Activated CD4-positive, alpha-beta T cell treated with anti-CD3 and anti-CD28 coated beads for 36 hours (primary cell): ENCODE measurements at regions not wholly inside any gene's neighbourhood (a gene's known extent, or its start where the extent isn't known, plus 50 kb on each side); places are given as distances from the start of the nearest gene placed in this dataset.

ENCODE experiments used
- ATAC-seq: fragments of 200-7000 bp; cut with Tn5 transposase; one replicate; pipeline ENCODE4 v1.10.0; 2021; ENCODE audit warnings: mild to moderate bottlenecking, moderate library complexity
- CTCF ChIA-PET: fragments of 350-600 bp; sonication (Branson Sonifier 250); formaldehyde crosslinking; loops from one replicate; lab custom pipeline; 2021; ENCODE audit warnings: antibody characterized with exemption; lab: Charles Lee
- POLR2A ChIA-PET: fragments of 350-600 bp; sonication (Branson Sonifier 250); formaldehyde crosslinking; loops from one replicate; lab custom pipeline; 2021; ENCODE audit warnings: antibody characterized with exemption, inconsistent platforms; lab: Charles Lee
- DNase-seq: peaks from one replicate; pipeline ENCODE4 v3.0.0-alpha.2; 2020
- H3K27ac Mint-ChIP-seq: one replicate; pipeline ENCODE4 v1.8.0; 2021; ENCODE audit warnings: mixed read lengths
- H3K27me3 Mint-ChIP-seq: one replicate; pipeline ENCODE4 v1.8.0; 2021; ENCODE audit warnings: mixed read lengths
- H3K36me3 Mint-ChIP-seq: one replicate; pipeline ENCODE4 v1.8.0; 2021; ENCODE audit warnings: low read depth, mixed read lengths
- H3K4me1 Mint-ChIP-seq: one replicate; pipeline ENCODE4 v1.8.0; 2021; ENCODE audit warnings: mixed read lengths
- H3K4me3 Mint-ChIP-seq: one replicate; pipeline ENCODE4 v1.8.0; 2021; ENCODE audit warnings: mild to moderate bottlenecking, moderate library complexity, mixed read lengths
- H3K9me3 Mint-ChIP-seq: one replicate; pipeline ENCODE4 v1.8.0; 2021; ENCODE audit warnings: low read depth, mixed read lengths
- intact Hi-C, 2 experiments: fragments of 100-400 bp; cut with DNase I in 1 of 2; cut with micrococcal nuclease in 1 of 2; formaldehyde crosslinking; loops; one replicate each; pipeline versions ENCODE4 v1.14.2 to v1.15.1; 2022 to 2024; cut with DNase I, micrococcal nuclease

GRCh38 chr13:103772576-103772975, 706.4 kb upstream of the SLC10A2 start:
- ChIA-PET POLR2A (no interaction called here), CTCF (interaction anchor here (0.7 kb wide), 1 partner anchor 716 kb away, joined by 3 read pairs; no protein-coding TSS in a partner anchor)
- no peak for ATAC-seq
- H3K4me3 Mint-ChIP-seq: no peak overlapping the region
- H3K36me3 Mint-ChIP-seq: no peaks in the 10 kb centered on the region
- intact Hi-C loops: no loop called here
- DNase-seq: no peak
- H3K27me3 Mint-ChIP-seq: no peaks in the 10 kb centered on the region
- H3K9me3 Mint-ChIP-seq: peaks cover 5% of the 10 kb centered on the region
- H3K27ac Mint-ChIP-seq: no peak overlapping the region
- no peaks in the 10 kb centered on the region for H3K4me1 Mint-ChIP-seq

GRCh38 chr13:103762523-103762922, 696.3 kb upstream of the SLC10A2 start:
- CTCF ChIA-PET: no interaction called here
- Mint-ChIP-seq H3K9me3 (peaks cover 3% of the 10 kb centered on the region), H3K4me3 (no peak overlapping the region), H3K27ac (no peak overlapping the region), H3K36me3 (no peaks in the 10 kb centered on the region), H3K4me1 (no peaks in the 10 kb centered on the region), H3K27me3 (no peaks in the 10 kb centered on the region)
- no peak for DNase-seq
- POLR2A ChIA-PET: no interaction called here
- no peak for ATAC-seq
- intact Hi-C loops: no loop called here

GRCh38 chr13:103759361-103759760, 693.1 kb upstream of the SLC10A2 start:
- DNase-seq (no peak), ATAC-seq (no peak)
- Mint-ChIP-seq H3K9me3 (peaks cover 2% of the 10 kb centered on the region), H3K27ac (no peak overlapping the region), H3K27me3 (no peaks in the 10 kb centered on the region), H3K36me3 (no peaks in the 10 kb centered on the region), H3K4me3 (no peak overlapping the region), H3K4me1 (no peaks in the 10 kb centered on the region)
- ChIA-PET CTCF (no interaction called here), POLR2A (no interaction called here)
- intact Hi-C loops: no loop called here

- DNase-seq: no peak
- intact Hi-C loops: no loop called here
- no peak for ATAC-seq
- Mint-ChIP-seq H3K4me1 (no peaks in the 10 kb centered on the region), H3K27ac (no peak overlapping the region), H3K27me3 (no peaks in the 10 kb centered on the region), H3K4me3 (no peak overlapping the region), H3K36me3 (no peaks in the 10 kb centered on the region), H3K9me3 (peaks cover 2% of the 10 kb centered on the region)
- CTCF ChIA-PET: interaction anchor here (0.7 kb wide), 1 partner anchor 1879 kb away, joined by 3 read pairs; no protein-coding TSS in a partner anchor
- POLR2A ChIA-PET: no interaction called here
These were observed 692.0 kb upstream of the SLC10A2 start for GRCh38 chr13:103758222-103758621.

GRCh38 chr13:103757361-103757760, 691.1 kb upstream of the SLC10A2 start:
- peaks cover 2% of the 10 kb centered on the region for H3K9me3 Mint-ChIP-seq
- intact Hi-C loops: no loop called here
- H3K4me1 Mint-ChIP-seq: no peaks in the 10 kb centered on the region
- ATAC-seq: no peak
- no peak for DNase-seq
- CTCF ChIA-PET: no interaction called here
- no peaks in the 10 kb centered on the region for H3K36me3 Mint-ChIP-seq
- POLR2A ChIA-PET: no interaction called here
- H3K27me3 Mint-ChIP-seq: no peaks in the 10 kb centered on the region
- no peak overlapping the region for H3K4me3 Mint-ChIP-seq
- H3K27ac Mint-ChIP-seq: no peak overlapping the region

- intact Hi-C loops: no loop called here
- Mint-ChIP-seq H3K4me3 (no peak overlapping the region), H3K4me1 (no peaks in the 10 kb centered on the region), H3K27me3 (no peaks in the 10 kb centered on the region), H3K9me3 (no peaks in the 10 kb centered on the region), H3K36me3 (no peaks in the 10 kb centered on the region), H3K27ac (no peak overlapping the region)
- DNase-seq: no peak
- POLR2A ChIA-PET: no interaction called here
- CTCF ChIA-PET: no interaction called here
- ATAC-seq: no peak
These were observed 688.6 kb upstream of the SLC10A2 start for GRCh38 chr13:103754783-103755182.

- Mint-ChIP-seq H3K4me3 (no peak overlapping the region), H3K9me3 (no peaks in the 10 kb centered on the region), H3K36me3 (no peaks in the 10 kb centered on the region), H3K27me3 (no peaks in the 10 kb centered on the region), H3K4me1 (no peaks in the 10 kb centered on the region), H3K27ac (no peak overlapping the region)
- ATAC-seq (no peak), DNase-seq (no peak)
- intact Hi-C loops: no loop called here
- ChIA-PET POLR2A (no interaction called here), CTCF (no interaction called here)
These were observed 668.6 kb upstream of the SLC10A2 start for GRCh38 chr13:103734837-103735236.

- H3K27ac Mint-ChIP-seq: no peak overlapping the region
- POLR2A ChIA-PET: no interaction called here
- no peaks in the 10 kb centered on the region for H3K9me3 Mint-ChIP-seq
- no peaks in the 10 kb centered on the region for H3K36me3 Mint-ChIP-seq
- no peak for ATAC-seq
- DNase-seq: no peak
- no peak overlapping the region for H3K4me3 Mint-ChIP-seq
- no peaks in the 10 kb centered on the region for H3K4me1 Mint-ChIP-seq
- no peaks in the 10 kb centered on the region for H3K27me3 Mint-ChIP-seq
- intact Hi-C loops: no loop called here
- CTCF ChIA-PET: no interaction called here
These were observed 665.7 kb upstream of the SLC10A2 start for GRCh38 chr13:103731959-103732358.

- ATAC-seq: no peak
- Mint-ChIP-seq H3K4me3 (no peak overlapping the region), H3K4me1 (no peaks in the 10 kb centered on the region), H3K36me3 (no peaks in the 10 kb centered on the region), H3K27me3 (no peaks in the 10 kb centered on the region), H3K9me3 (no peaks in the 10 kb centered on the region), H3K27ac (no peak overlapping the region)
- DNase-seq: no peak
- ChIA-PET POLR2A (no interaction called here), CTCF (interaction anchor here (0.6 kb wide), 1 partner anchor 1048 kb away, joined by 3 read pairs; no protein-coding TSS in a partner anchor)
- intact Hi-C loops: no loop called here
These were observed 664.2 kb upstream of the SLC10A2 start for GRCh38 chr13:103730407-103730806.

GRCh38 chr13:103726808-103727207, 660.6 kb upstream of the SLC10A2 start:
- H3K36me3 Mint-ChIP-seq: no peaks in the 10 kb centered on the region
- intact Hi-C loops: no loop called here
- no peaks in the 10 kb centered on the region for H3K27me3 Mint-ChIP-seq
- H3K27ac Mint-ChIP-seq: no peak overlapping the region
- ATAC-seq (no peak), DNase-seq (no peak)
- H3K4me1 Mint-ChIP-seq: no peaks in the 10 kb centered on the region
- no peak overlapping the region for H3K4me3 Mint-ChIP-seq
- ChIA-PET POLR2A (no interaction called here), CTCF (interaction anchor here (0.7 kb wide), 1 partner anchor 523 kb away, joined by 3 read pairs; no protein-coding TSS in a partner anchor)
- H3K9me3 Mint-ChIP-seq: no peaks in the 10 kb centered on the region

GRCh38 chr13:103716718-103717117, 650.5 kb upstream of the SLC10A2 start:
- no peak overlapping the region for H3K27ac Mint-ChIP-seq
- no peaks in the 10 kb centered on the region for H3K9me3 Mint-ChIP-seq
- H3K36me3 Mint-ChIP-seq: no peaks in the 10 kb centered on the region
- H3K4me1 Mint-ChIP-seq: no peaks in the 10 kb centered on the region
- DNase-seq: no peak
- intact Hi-C loops: no loop called here
- POLR2A ChIA-PET: no interaction called here
- CTCF ChIA-PET: no interaction called here
- no peak overlapping the region for H3K4me3 Mint-ChIP-seq
- ATAC-seq: no peak
- no peaks in the 10 kb centered on the region for H3K27me3 Mint-ChIP-seq

- intact Hi-C loops: no loop called here
- CTCF ChIA-PET: no interaction called here
- DNase-seq: no peak
- H3K27me3 Mint-ChIP-seq: no peaks in the 10 kb centered on the region
- H3K4me1 Mint-ChIP-seq: no peaks in the 10 kb centered on the region
- H3K4me3 Mint-ChIP-seq: no peak overlapping the region
- POLR2A ChIA-PET: no interaction called here
- no peak for ATAC-seq
- no peaks in the 10 kb centered on the region for H3K9me3 Mint-ChIP-seq
- no peak overlapping the region for H3K27ac Mint-ChIP-seq
- H3K36me3 Mint-ChIP-seq: no peaks in the 10 kb centered on the region
These were observed 649.1 kb upstream of the SLC10A2 start for GRCh38 chr13:103715335-103715734.

GRCh38 chr13:103703246-103703645, 637.0 kb upstream of the SLC10A2 start:
- H3K27me3 Mint-ChIP-seq: no peaks in the 10 kb centered on the region
- no peak overlapping the region for H3K27ac Mint-ChIP-seq
- H3K36me3 Mint-ChIP-seq: no peaks in the 10 kb centered on the region
- H3K4me1 Mint-ChIP-seq: no peaks in the 10 kb centered on the region
- no peak overlapping the region for H3K4me3 Mint-ChIP-seq
- intact Hi-C loops: no loop called here
- POLR2A ChIA-PET: no interaction called here
- peaks cover 6% of the 10 kb centered on the region for H3K9me3 Mint-ChIP-seq
- no peak for DNase-seq
- CTCF ChIA-PET: no interaction called here
- ATAC-seq: no peak
